GM21515 (cell line): ENCODE measurements at regions not wholly inside any gene's neighbourhood (a gene's known extent, or its start where the extent isn't known, plus 50 kb on each side); places are given as distances from the start of the nearest gene placed in this dataset.

Source experiments
- ATAC-seq: cut with Tn5 transposase; IDR thresholded peaks from one replicate; pipeline ENCODE4 v1.9.1; 2021; ENCODE audit not compliant: unreplicated experiment

GRCh38 chr3:3280396-3280795 is 100.9 kb upstream of the CRBN start:
- no peak for ATAC-seq

GRCh38 chr3:3278073-3278472 is 98.6 kb upstream of the CRBN start:
- no peak for ATAC-seq

GRCh38 chr3:3276630-3277029 is 97.1 kb upstream of the CRBN start:
- ATAC-seq = no peak

- no peak for ATAC-seq
These were observed 85.3 kb upstream of the CRBN start for GRCh38 chr3:3264796-3265195.

GRCh38 chr3:3260870-3261269 is 81.4 kb upstream of the CRBN start:
- no peak for ATAC-seq

- ATAC-seq = no peak
These were observed 79.7 kb upstream of the CRBN start for GRCh38 chr3:3259181-3259580.

- no peak for ATAC-seq
These were observed 78.8 kb upstream of the CRBN start for GRCh38 chr3:3258281-3258680.

GRCh38 chr3:3241596-3241995 is 62.1 kb upstream of the CRBN start:
- ATAC-seq = no peak

- no peak for ATAC-seq
These were observed 61.5 kb upstream of the CRBN start for GRCh38 chr3:3240986-3241385.

GRCh38 chr3:3237979-3238378 is 58.5 kb upstream of the CRBN start:
- ATAC-seq = no peak

- ATAC-seq = no peak
These were observed 52.8 kb upstream of the CRBN start for GRCh38 chr3:3232251-3232650.
